ENCODE measurements at regions not wholly inside any gene's neighbourhood (a gene's known extent, or its start where the extent isn't known, plus 50 kb on each side); places are given as distances from the start of the nearest gene placed in this dataset.
A peak's percentile ranks its signal among the peaks of the same experiment; 100 is the strongest.
"Not testable (repeated sequence)": the region's sequence is repeated elsewhere in the genome, so short reads cannot be mapped to it uniquely, and the experiment has no call there.

GRCh38 chr1:105442901-105443300, 1613.6 kb upstream of the PRMT6 start:
- DNase-seq, result no peak

- DNase-seq, result no peak
Observed at GRCh38 chr1:105459759-105460158, 1596.7 kb upstream of the PRMT6 start.

- no peak for DNase-seq
Observed at GRCh38 chr1:105462308-105462707, 1594.2 kb upstream of the PRMT6 start.

GRCh38 chr1:105467549-105467948, 1588.9 kb upstream of the PRMT6 start:
- DNase-seq, result no peak

GRCh38 chr1:105470541-105470940, 1585.9 kb upstream of the PRMT6 start:
- DNase-seq, result not testable (repeated sequence)

- DNase-seq, result no peak
Observed at GRCh38 chr1:105483436-105483835, 1573.0 kb upstream of the PRMT6 start.

- no peak for DNase-seq
Observed at GRCh38 chr1:105485207-105485606, 1571.3 kb upstream of the PRMT6 start.

- no peak for DNase-seq
Observed at GRCh38 chr1:105492921-105493320, 1563.6 kb upstream of the PRMT6 start.

GRCh38 chr1:105516068-105516467, 1540.4 kb upstream of the PRMT6 start:
- no peak for DNase-seq

GRCh38 chr1:105533996-105534395, 1522.5 kb upstream of the PRMT6 start:
- DNase-seq, result no peak

- DNase-seq, result no peak
Observed at GRCh38 chr1:105544475-105544874, 1512.0 kb upstream of the PRMT6 start.

GRCh38 chr1:105556266-105556665, 1500.2 kb upstream of the PRMT6 start:
- peak; percentile 31 for DNase-seq

- no peak for DNase-seq
Observed at GRCh38 chr1:105558023-105558422, 1498.5 kb upstream of the PRMT6 start.

- no peak for DNase-seq
Observed at GRCh38 chr1:105565006-105565405, 1491.5 kb upstream of the PRMT6 start.

GRCh38 chr1:105585791-105586190, 1470.7 kb upstream of the PRMT6 start:
- no peak for DNase-seq

- peak; percentile 14 for DNase-seq
Observed at GRCh38 chr1:105591681-105592080, 1464.8 kb upstream of the PRMT6 start.

GRCh38 chr1:105608713-105609112, 1447.8 kb upstream of the PRMT6 start:
- no peak for DNase-seq

GRCh38 chr1:105626276-105626987, 1430.0 kb upstream of the PRMT6 start:
- no peak for DNase-seq

- not testable (repeated sequence) for DNase-seq
Observed at GRCh38 chr1:105631153-105631744, 1425.2 kb upstream of the PRMT6 start.

- no peak for DNase-seq
Observed at GRCh38 chr1:105632342-105633196, 1423.9 kb upstream of the PRMT6 start.

- DNase-seq, result no peak
Observed at GRCh38 chr1:105636052-105636451, 1420.4 kb upstream of the PRMT6 start.

GRCh38 chr1:105641407-105641806, 1415.1 kb upstream of the PRMT6 start:
- DNase-seq, result no peak

- no peak for DNase-seq
Observed at GRCh38 chr1:105652109-105652508, 1404.4 kb upstream of the PRMT6 start.

- DNase-seq, result peak; percentile 9
Observed at GRCh38 chr1:105655032-105655431, 1401.4 kb upstream of the PRMT6 start.

Measured in eye (tissue), 1 donor.